Stimulated activated CD4-positive, alpha-beta T cell treated with anti-CD3 and anti-CD28 coated beads, TNF-alpha, amount 100 ng/mL, for 1 hour (primary cell): ENCODE measurements at regions not wholly inside any gene's neighbourhood (a gene's known extent, or its start where the extent isn't known, plus 50 kb on each side); places are given as distances from the start of the nearest gene placed in this dataset.

Experiments
- DNase-seq, 3 donors: peaks; one replicate each; pipeline ENCODE4 v3.0.0-alpha.2; 2020; ENCODE audit warnings: low read depth in 3 of 3, low spot score in 1 of 3

GRCh38 chr14:85958069-85958468 is 428.1 kb downstream of the FLRT2 start:
- DNase-seq = no peak

GRCh38 chr14:85953265-85953664 is 423.3 kb downstream of the FLRT2 start:
- no peak for DNase-seq

GRCh38 chr14:85948153-85948552 is 418.2 kb downstream of the FLRT2 start:
- no peak for DNase-seq

DNA sequence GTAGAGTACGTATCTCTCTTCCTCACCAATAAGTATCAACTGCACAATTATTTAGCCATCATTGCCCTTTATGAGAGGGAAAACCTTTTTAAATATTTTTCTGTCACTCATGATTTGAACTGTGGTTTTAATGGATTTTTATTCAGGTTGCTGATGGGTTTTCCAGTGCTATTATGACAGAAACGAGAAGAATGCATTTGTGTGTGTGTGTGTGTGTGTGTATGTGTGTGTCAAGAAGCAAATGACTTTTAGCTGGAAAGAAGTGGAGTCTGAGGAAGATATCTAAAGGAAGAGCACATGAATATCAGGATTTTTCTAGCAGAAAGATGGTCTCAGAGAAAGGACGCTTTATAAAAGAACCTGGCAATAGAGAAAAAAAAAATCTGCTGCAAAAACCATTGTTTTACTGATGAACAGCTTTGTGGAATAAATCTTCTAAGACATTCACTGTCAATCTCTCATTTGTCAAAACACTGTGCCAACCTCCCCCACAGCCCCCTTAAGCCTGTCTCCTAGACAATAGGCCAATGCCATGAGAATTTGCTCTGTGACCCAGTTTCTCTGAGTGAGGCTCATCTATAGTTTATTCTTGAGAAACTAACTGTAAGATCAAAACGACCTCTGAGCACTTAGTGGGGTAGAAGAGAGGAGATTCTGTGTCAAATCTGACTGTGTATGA is 417.7 kb downstream of the FLRT2 start:
- DNase-seq = no peak

GRCh38 chr14:85943192-85943591 is 413.2 kb downstream of the FLRT2 start:
- no peak for DNase-seq

GRCh38 chr14:85934886-85935254 is 404.9 kb downstream of the FLRT2 start:
- DNase-seq = no peak

DNA sequence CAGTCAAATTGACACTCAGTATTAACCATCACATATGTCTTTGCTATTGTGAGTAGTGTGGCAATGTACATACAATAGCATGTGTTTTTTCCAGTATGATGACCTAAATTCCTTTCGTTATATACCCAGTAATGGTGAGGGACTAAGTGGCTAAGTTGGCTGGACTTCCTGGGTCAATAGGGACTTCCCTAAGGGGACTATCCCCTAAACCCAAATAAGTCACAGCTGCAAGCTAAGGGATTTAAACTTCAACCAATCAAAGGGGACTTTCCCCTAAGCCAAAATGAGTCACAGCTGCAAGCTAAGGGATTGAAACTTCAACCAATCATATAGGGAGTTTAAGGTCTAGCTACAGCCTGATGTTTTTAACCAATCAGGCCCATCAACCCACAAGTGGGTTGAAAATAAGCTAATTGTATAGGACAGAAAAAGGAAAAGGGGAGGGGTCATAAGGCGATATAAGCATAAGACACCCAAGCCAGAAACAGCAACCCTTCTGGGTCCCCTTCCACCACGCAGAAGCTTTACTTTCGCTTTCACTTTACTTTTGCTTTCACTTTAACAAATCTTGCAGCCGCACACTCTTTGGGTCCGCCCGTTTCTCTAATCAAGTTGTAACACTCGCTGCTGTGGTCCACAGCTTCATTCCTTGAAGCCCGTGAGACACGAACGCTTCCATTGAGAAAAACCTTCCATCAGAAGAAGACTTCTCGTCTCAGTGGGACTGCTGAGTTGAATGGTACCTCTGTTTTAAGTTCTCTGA is 404.4 kb downstream of the FLRT2 start:
- DNase-seq = peak; percentile 12 to 26 (median 21)

- DNase-seq = no peak
Measured at GRCh38 chr14:85921241-85921640, 391.3 kb downstream of the FLRT2 start.

GRCh38 chr14:85917716-85918115 is 387.8 kb downstream of the FLRT2 start:
- DNase-seq = no peak

GRCh38 chr14:85915711-85916110 is 385.8 kb downstream of the FLRT2 start:
- no peak for DNase-seq

DNA sequence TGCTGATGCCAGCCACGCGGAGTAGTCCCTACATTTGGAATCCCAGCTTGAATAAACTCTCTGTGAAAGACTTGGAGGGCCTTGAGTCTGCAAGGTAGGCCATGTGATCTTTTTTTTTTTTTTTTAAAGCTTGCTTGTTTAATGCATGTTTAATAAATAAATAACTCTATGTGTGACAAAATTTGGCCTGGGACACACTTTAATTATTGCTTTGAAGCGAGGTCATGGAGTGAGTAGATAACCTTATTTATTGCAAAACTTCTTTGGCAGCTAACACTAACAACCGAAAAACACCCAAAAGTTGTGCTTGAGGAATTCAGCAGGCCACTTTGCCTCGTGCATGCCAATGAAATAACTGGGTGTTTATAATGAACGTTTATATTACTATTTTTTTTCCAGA is 382.2 kb downstream of the FLRT2 start:
- no peak for DNase-seq

GRCh38 chr14:85911044-85911443 is 381.1 kb downstream of the FLRT2 start:
- no peak for DNase-seq

DNA sequence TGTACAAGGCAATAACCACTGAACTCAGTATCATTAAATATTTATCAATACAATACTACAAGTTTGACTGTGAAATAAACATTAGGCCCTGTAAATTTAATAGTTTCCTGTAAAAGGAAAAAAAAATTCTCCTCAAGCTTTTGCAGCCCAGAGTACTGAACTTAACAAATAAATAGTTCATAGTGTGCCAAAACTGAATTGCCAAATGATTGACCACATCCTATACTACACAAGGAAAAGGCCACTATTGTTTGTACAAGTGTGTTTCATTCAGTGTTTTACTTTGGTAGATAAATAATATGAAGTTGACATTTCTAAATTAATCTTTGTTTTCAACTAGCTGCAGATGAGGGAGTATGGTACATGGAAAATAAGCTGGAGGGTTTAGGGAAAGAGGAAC is 379.6 kb downstream of the FLRT2 start:
- no peak for DNase-seq

DNA sequence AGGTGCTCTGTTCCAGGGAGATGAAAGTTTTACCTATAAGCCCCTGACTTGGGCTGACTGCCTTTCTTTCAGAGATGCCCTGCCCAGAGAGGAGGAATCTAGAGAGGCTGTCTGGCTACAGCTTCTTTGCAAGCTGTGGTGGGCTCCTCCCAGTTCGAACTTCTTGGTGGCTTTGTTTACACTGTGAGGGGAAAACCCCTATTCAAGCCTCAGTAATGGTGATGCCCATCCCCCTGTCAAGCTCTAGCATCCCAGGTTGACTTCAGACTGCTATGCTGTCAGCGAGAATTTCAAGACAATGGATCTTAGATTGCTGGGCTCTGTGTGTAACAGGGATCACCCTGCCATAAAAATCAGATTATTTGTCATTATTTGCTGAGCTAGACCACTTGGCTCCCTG is 377.6 kb downstream of the FLRT2 start:
- DNase-seq = no peak

DNA sequence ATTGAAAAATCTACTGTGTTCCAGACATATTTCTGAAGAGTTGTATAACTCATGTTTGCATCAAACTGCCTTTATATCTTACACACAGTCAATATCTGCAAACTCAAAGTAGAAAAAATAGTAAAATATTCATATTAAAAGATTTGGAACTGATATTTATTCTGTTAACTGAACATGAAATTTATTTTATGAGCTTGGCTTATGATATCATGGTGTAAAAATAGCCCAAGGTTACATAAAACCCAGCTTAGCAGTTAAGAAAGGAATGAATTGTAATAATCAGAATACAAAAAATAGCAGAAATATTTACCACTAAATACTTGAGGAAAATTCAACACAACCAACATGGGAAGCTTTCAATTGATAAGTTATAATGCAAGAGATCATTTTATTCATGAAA is 367.9 kb downstream of the FLRT2 start:
- DNase-seq = no peak

GRCh38 chr14:85895603-85896002 is 365.7 kb downstream of the FLRT2 start:
- no peak for DNase-seq

- DNase-seq = no peak
Measured at GRCh38 chr14:85892251-85892650, 362.3 kb downstream of the FLRT2 start.

- no peak for DNase-seq
Measured at GRCh38 chr14:85883966-85884365, 354.0 kb downstream of the FLRT2 start.

DNA sequence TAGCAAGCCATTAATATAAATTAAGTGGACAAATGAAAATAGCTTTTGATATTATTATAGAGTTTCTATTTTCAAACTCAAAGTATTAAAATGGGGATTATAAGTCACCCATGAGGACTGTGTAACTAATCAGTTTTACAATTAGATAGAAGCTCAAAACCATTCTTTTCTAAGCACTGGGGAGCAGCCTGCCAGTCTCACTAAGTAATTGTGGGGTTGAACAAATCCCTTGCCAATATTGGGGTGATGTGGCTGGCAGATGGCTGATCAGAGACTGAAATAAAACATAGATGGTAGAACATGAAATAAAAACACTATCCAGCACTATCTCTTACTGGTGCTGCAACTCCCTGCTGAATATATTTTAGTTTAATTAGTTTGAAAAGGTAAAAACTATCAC is 353.2 kb downstream of the FLRT2 start:
- DNase-seq = no peak

DNA sequence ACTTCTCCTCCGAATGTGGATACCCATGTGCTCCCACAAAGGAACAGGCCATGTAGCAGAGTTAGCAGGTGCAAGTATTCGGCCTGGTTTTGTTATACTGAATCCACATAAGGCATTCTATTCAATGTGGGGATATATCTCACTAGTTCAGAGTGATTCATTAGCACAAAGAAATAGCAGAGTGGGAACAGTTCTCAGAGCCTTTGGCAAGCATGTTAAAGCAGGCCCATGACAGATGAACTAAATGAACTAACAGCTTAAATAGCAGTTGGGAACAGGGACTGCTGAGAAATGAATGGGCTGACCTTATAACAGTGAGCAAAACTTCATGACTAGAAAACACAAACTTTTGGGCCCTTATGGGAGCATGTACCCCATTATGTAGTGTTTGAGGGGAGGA is 352.0 kb downstream of the FLRT2 start:
- no peak for DNase-seq

DNA sequence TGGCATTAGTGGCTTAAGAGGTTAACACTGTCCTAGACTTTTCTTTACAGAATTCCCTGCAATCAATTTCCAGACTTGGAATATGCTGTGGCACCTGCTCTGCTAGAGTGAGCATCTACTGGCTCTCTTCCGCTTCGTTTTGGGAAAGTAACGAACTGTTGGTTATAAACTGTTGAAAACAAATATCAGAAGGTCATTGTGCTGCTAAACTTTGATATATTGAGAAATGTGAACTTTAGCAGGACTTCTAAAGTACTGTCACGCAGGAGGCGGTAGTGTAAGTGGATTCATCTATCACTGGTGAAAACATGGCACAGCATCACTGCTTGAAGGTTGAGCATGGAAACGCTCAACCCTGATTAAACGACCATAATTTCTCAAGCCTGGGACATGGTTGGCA is 348.9 kb downstream of the FLRT2 start:
- no peak for DNase-seq

GRCh38 chr14:85873006-85873405 is 343.1 kb downstream of the FLRT2 start:
- DNase-seq = no peak

GRCh38 chr14:85867450-85867849 is 337.5 kb downstream of the FLRT2 start:
- no peak for DNase-seq
